SU-DHL-6 (cell line): ENCODE measurements at regions not wholly inside any gene's neighbourhood (a gene's known extent, or its start where the extent isn't known, plus 50 kb on each side); places are given as distances from the start of the nearest gene placed in this dataset.

Experiments
- H2AFZ ChIP-seq: fragments of 200-600 bp; sonication (generic); 2 replicates; pipeline ENCODE4 v1.6.1; 2014; ENCODE audit warnings: low read depth, mild to moderate bottlenecking, moderate library complexity, mixed read lengths, antibody characterized with exemption, low read length; ENCODE audit not compliant: severe bottlenecking
- H3F3A ChIP-seq: fragments of 200-600 bp; shearing (Covaris generic); 2 replicates; pipeline ENCODE4 v1.6.0; 2016; ENCODE audit warnings: antibody characterized with exemption, mild to moderate bottlenecking; ENCODE audit not compliant: insufficient read depth
- H3K27ac ChIP-seq: fragments of 200-600 bp; sonication (generic); 2 replicates; pipeline ENCODE4 v1.5.1; 2016; ENCODE audit warnings: low read depth, mild to moderate bottlenecking, low read length, moderate library complexity, mixed read lengths
- H3K27me3 ChIP-seq: fragments of 200-600 bp; sonication (generic), shearing (Covaris generic); 2 replicates; pipeline ENCODE4 v1.6.0; 2014; ENCODE audit warnings: mild to moderate bottlenecking, low read length
- H3K36me3 ChIP-seq: fragments of 200-600 bp; sonication (generic); 2 replicates; pipeline ENCODE4 v1.6.1; 2014; ENCODE audit warnings: mild to moderate bottlenecking, low read length, mixed read lengths
- H3K4me2 ChIP-seq: fragments of 300-600, 200-600 bp; shearing (Covaris generic), sonication (generic); 2 replicates; pipeline ENCODE4 v1.6.0; 2014; ENCODE audit warnings: low read length, low read depth, mild to moderate bottlenecking; ENCODE audit not compliant: poor library complexity, severe bottlenecking
- H3K4me3 ChIP-seq: fragments of 200-600 bp; sonication (generic); 2 replicates; pipeline ENCODE4 v1.5.1; 2014; ENCODE audit warnings: antibody characterized with exemption, low read length, mild to moderate bottlenecking, mixed read lengths; ENCODE audit not compliant: insufficient read depth, poor library complexity, severe bottlenecking
- H3K79me2 ChIP-seq: fragments of 200-600 bp; sonication (generic); 2 replicates; pipeline ENCODE4 v1.6.1; 2014; ENCODE audit warnings: mild to moderate bottlenecking, low read length, moderate library complexity; ENCODE audit not compliant: insufficient read depth
- H3K9ac ChIP-seq: fragments of 200-600 bp; sonication (generic); 2 replicates; pipeline ENCODE4 v1.7.0; 2014; ENCODE audit warnings: mild to moderate bottlenecking, low read length
- H3K9me2 ChIP-seq: fragments of 200-600 bp; sonication (generic); replicated peaks from 2 replicates; pipeline ENCODE4 v1.6.1; 2014; ENCODE audit warnings: low read length; ENCODE audit not compliant: insufficient read depth
- H3K9me3 ChIP-seq: fragments of 200-600 bp; sonication (generic); 2 replicates; pipeline ENCODE4 v1.6.1; 2014; ENCODE audit warnings: low read length, mixed read lengths; ENCODE audit not compliant: insufficient read depth
- H4K20me1 ChIP-seq: fragments of 200-600 bp; sonication (generic); 2 replicates; pipeline ENCODE4 v1.6.1; 2014; ENCODE audit warnings: low read depth, mild to moderate bottlenecking, antibody characterized with exemption, low read length, moderate library complexity, mixed read lengths
- CTCF ChIP-seq: fragments of 200-600 bp; sonication (generic); IDR thresholded peaks from one replicate; pipeline ENCODE4 v1.5.1; 2017; ENCODE audit warnings: antibody characterized with exemption, mild to moderate bottlenecking, low read length, moderate library complexity; ENCODE audit not compliant: insufficient read depth, poor library complexity, severe bottlenecking
- EZH2phosphoT487 ChIP-seq: fragments of 200-600 bp; sonication (generic), shearing (Covaris generic); conservative IDR thresholded peaks from 2 replicates; pipeline ENCODE4 v1.6.1; 2018; ENCODE audit warnings: mild to moderate bottlenecking, antibody characterized with exemption, low read length, moderate library complexity, mixed read lengths

- Histone ChIP-seq H3K4me3 (no peak overlapping the region), H3K36me3 (no peaks in the 10 kb centered on the region), H3K9ac (no peak overlapping the region), H3K9me3 (no peaks in the 10 kb centered on the region), H3K4me2 (no peak overlapping the region), H3K9me2 (no peaks in the 10 kb centered on the region), H3K27me3 (no peaks in the 10 kb centered on the region), H4K20me1 (no peaks in the 10 kb centered on the region), H3K79me2 (no peaks in the 10 kb centered on the region), H3K27ac (no peak overlapping the region), H2AFZ (no peak overlapping the region), H3F3A (no peaks in the 10 kb centered on the region)
- TF ChIP-seq CTCF (no peak), EZH2phosphoT487 (no peak)
Measured at GRCh38 chr1:204752688-204753040, 67.1 kb upstream of the LRRN2 start.

GRCh38 chr1:204754821-204755220 lies 69.3 kb upstream of the LRRN2 start:
- Histone ChIP-seq H3K36me3 (no peaks in the 10 kb centered on the region), H3K27ac (no peak overlapping the region), H3K4me3 (no peak overlapping the region), H3K4me2 (no peak overlapping the region), H3K9me3 (no peaks in the 10 kb centered on the region), H3F3A (no peaks in the 10 kb centered on the region), H3K27me3 (no peaks in the 10 kb centered on the region), H3K9ac (no peak overlapping the region), H4K20me1 (no peaks in the 10 kb centered on the region), H2AFZ (no peak overlapping the region), H3K79me2 (no peaks in the 10 kb centered on the region), H3K9me2 (no peaks in the 10 kb centered on the region)
- TF ChIP-seq CTCF (no peak), EZH2phosphoT487 (no peak)

- no peak overlapping the region for H2AFZ ChIP-seq
- no peaks in the 10 kb centered on the region for H3K27me3 ChIP-seq
- no peak overlapping the region for H3K9ac ChIP-seq
- TF ChIP-seq EZH2phosphoT487 (no peak), CTCF (no peak)
- no peak overlapping the region for H3K27ac ChIP-seq
- H3K4me2 ChIP-seq: no peak overlapping the region
- no peaks in the 10 kb centered on the region for H3K79me2 ChIP-seq
- no peaks in the 10 kb centered on the region for H3F3A ChIP-seq
- no peaks in the 10 kb centered on the region for H3K9me3 ChIP-seq
- H4K20me1 ChIP-seq: no peaks in the 10 kb centered on the region
- H3K36me3 ChIP-seq: no peaks in the 10 kb centered on the region
- no peaks in the 10 kb centered on the region for H3K9me2 ChIP-seq
- no peak overlapping the region for H3K4me3 ChIP-seq
Measured at GRCh38 chr1:204756349-204756748, 70.8 kb upstream of the LRRN2 start.

GRCh38 chr1:204756811-204757210 lies 71.3 kb upstream of the LRRN2 start:
- H3F3A ChIP-seq: no peaks in the 10 kb centered on the region
- H3K27me3 ChIP-seq: no peaks in the 10 kb centered on the region
- no peak overlapping the region for H2AFZ ChIP-seq
- H3K9me2 ChIP-seq: no peaks in the 10 kb centered on the region
- no peaks in the 10 kb centered on the region for H4K20me1 ChIP-seq
- no peaks in the 10 kb centered on the region for H3K9me3 ChIP-seq
- no peak overlapping the region for H3K4me2 ChIP-seq
- H3K4me3 ChIP-seq: no peak overlapping the region
- H3K36me3 ChIP-seq: no peaks in the 10 kb centered on the region
- no peak for TF ChIP-seq EZH2phosphoT487
- no peak for TF ChIP-seq CTCF
- H3K79me2 ChIP-seq: no peaks in the 10 kb centered on the region
- no peak overlapping the region for H3K27ac ChIP-seq
- H3K9ac ChIP-seq: no peak overlapping the region
